Tibial nerve (tissue), 4 donors: ENCODE measurements at regions not wholly inside any gene's neighbourhood (a gene's known extent, or its start where the extent isn't known, plus 50 kb on each side); places are given as distances from the start of the nearest gene placed in this dataset.

Experiments
- EP300 ChIP-seq, 2 donors: sonication (generic); formaldehyde crosslinking; IDR thresholded peaks; one replicate each; pipeline ENCODE4 v1.6.1; 2017; ENCODE audit warnings: antibody characterized with exemption in 2 of 2, mild to moderate bottlenecking in 1 of 2
- POLR2A ChIP-seq, 2 donors: fragments of 450-650 bp; IDR thresholded peaks; one replicate each; pipeline ENCODE4 v1.6.1; 2017; ENCODE audit warnings: antibody characterized with exemption in 2 of 2, mild to moderate bottlenecking in 2 of 2, moderate library complexity in 2 of 2
- TF ChIP-seq, protein P1 (sequence below), 5 experiments: fragments of 200-600 bp in 3 of 5; fragments of 450-650 bp in 2 of 5; sonication (generic) in 3 of 5; IDR thresholded peaks; one replicate each; pipeline ENCODE4 v1.5.1; 2016 to 2019; ENCODE audit warnings: antibody characterized with exemption in 5 of 5, mild to moderate bottlenecking in 3 of 5, moderate library complexity in 2 of 5

DNA sequence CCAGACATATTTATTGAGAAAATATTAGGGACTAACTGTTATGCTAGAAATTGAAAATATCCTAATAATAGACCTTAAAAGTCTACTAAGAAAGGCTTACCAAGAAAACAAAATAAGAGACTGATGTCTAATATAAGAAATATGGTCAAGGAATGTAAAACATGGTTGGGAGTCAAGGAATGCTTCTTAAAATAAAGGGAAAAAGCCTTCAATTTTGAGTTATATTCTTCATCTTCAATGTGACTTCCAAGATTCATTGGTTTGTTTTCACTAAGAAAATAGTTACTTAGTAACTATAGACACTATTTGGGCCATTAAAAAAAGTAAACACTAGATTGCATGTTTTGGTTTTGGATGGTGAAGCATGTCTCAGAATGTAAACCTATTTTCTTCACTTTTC is 88.1 kb upstream of the ETV6 start:
- TF ChIP-seq, protein P1, sequence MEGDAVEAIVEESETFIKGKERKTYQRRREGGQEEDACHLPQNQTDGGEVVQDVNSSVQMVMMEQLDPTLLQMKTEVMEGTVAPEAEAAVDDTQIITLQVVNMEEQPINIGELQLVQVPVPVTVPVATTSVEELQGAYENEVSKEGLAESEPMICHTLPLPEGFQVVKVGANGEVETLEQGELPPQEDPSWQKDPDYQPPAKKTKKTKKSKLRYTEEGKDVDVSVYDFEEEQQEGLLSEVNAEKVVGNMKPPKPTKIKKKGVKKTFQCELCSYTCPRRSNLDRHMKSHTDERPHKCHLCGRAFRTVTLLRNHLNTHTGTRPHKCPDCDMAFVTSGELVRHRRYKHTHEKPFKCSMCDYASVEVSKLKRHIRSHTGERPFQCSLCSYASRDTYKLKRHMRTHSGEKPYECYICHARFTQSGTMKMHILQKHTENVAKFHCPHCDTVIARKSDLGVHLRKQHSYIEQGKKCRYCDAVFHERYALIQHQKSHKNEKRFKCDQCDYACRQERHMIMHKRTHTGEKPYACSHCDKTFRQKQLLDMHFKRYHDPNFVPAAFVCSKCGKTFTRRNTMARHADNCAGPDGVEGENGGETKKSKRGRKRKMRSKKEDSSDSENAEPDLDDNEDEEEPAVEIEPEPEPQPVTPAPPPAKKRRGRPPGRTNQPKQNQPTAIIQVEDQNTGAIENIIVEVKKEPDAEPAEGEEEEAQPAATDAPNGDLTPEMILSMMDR (IDR thresholded peaks at IDR 0.05): no peak
- no peak for TF ChIP-seq POLR2A (IDR thresholded peaks at IDR 0.05)
- no peak for TF ChIP-seq EP300 (IDR thresholded peaks at IDR 0.05)
